DOHH2 (cell line): ENCODE measurements at regions not wholly inside any gene's neighbourhood (a gene's known extent, or its start where the extent isn't known, plus 50 kb on each side); places are given as distances from the start of the nearest gene placed in this dataset.

Experiments
- H3F3A ChIP-seq: fragments of 200-600 bp; sonication (generic), shearing (Covaris generic); 2 replicates; pipeline ENCODE4 v1.6.0; 2016; ENCODE audit warnings: antibody characterized with exemption, mild to moderate bottlenecking; ENCODE audit not compliant: control insufficient read depth, insufficient read depth
- H3K27ac ChIP-seq: fragments of 200-600 bp; sonication (generic); 2 replicates; pipeline ENCODE4 v1.5.1; 2014; ENCODE audit warnings: low read depth, mild to moderate bottlenecking, low read length, moderate library complexity
- H3K27me3 ChIP-seq: fragments of 200-600 bp; sonication (generic); 2 replicates; pipeline ENCODE4 v1.6.1; 2014; ENCODE audit warnings: mild to moderate bottlenecking, low read length, mixed read lengths; ENCODE audit not compliant: control insufficient read depth
- H3K36me3 ChIP-seq: fragments of 200-600 bp; sonication (generic); 2 replicates; pipeline ENCODE4 v1.6.1; 2014; ENCODE audit warnings: mild to moderate bottlenecking, low read length, moderate library complexity, mixed read lengths; ENCODE audit not compliant: control insufficient read depth
- H3K4me1 ChIP-seq: fragments of 200-600 bp; sonication (generic); 2 replicates; pipeline ENCODE4 v1.6.1; 2014; ENCODE audit warnings: mild to moderate bottlenecking, low read length, mixed read lengths; ENCODE audit not compliant: control insufficient read depth
- H3K4me2 ChIP-seq: fragments of 200-600 bp; sonication (generic); 2 replicates; pipeline ENCODE4 v1.6.0; 2014; ENCODE audit warnings: mild to moderate bottlenecking, low read length, moderate library complexity
- H3K4me3 ChIP-seq: fragments of 200-600 bp; sonication (generic); 2 replicates; pipeline ENCODE4 v1.5.1; 2014; ENCODE audit warnings: mild to moderate bottlenecking, low read length, mixed read lengths
- H3K79me2 ChIP-seq: fragments of 200-600 bp; sonication (generic); 2 replicates; pipeline ENCODE4 v1.6.1; 2014; ENCODE audit warnings: mild to moderate bottlenecking, low read length, mixed read lengths; ENCODE audit not compliant: control insufficient read depth
- H3K9me2 ChIP-seq: fragments of 200-600 bp; sonication (generic); replicated peaks from 2 replicates; pipeline ENCODE4 v1.6.1; 2014; ENCODE audit warnings: mild to moderate bottlenecking, low read length, mixed read lengths; ENCODE audit not compliant: control insufficient read depth
- H3K9me3 ChIP-seq: fragments of 200-600 bp; sonication (generic); 2 replicates; pipeline ENCODE4 v1.6.1; 2014; ENCODE audit warnings: antibody characterized with exemption, low read length, mixed read lengths; ENCODE audit not compliant: control insufficient read depth, insufficient read depth
- H4K20me1 ChIP-seq: fragments of 200-600 bp; sonication (generic); 2 replicates; pipeline ENCODE4 v1.6.0; 2014; ENCODE audit warnings: low read depth, mild to moderate bottlenecking, antibody characterized with exemption, low read length, moderate library complexity; ENCODE audit not compliant: control insufficient read depth, insufficient read depth
- EZH2phosphoT487 ChIP-seq: fragments of 200-600 bp; sonication (generic); IDR thresholded peaks from 2 replicates; pipeline ENCODE4 v1.6.1; 2017; ENCODE audit warnings: borderline replicate concordance, mild to moderate bottlenecking, antibody characterized with exemption, low read length, moderate library complexity, mixed read lengths
- TF ChIP-seq, protein P1 (sequence below): fragments of 200-600 bp; sonication (generic); IDR thresholded peaks from one replicate; pipeline ENCODE4 v1.5.1; 2014; ENCODE audit warnings: antibody characterized with exemption, mild to moderate bottlenecking, low read depth, low read length; ENCODE audit not compliant: poor library complexity, severe bottlenecking

DNA sequence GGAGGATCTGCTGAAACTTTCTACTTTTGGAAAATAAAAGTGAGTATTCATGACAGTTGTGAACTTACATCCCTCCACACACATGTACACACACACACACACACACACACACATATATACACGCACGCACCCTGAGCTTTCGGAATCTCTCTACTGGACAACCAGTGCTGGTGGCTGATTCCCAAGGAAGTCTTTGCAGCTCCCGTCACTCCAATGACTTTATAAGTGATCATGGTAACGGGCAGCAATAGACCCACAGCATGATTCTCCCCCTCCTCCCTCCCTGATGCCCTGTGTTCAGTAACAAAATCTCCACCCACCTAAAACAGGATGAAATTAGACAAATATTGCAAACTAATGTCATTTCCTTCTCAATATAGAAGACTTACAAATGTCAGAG, 364.9 kb downstream of the IRS1 start:
- H3K27me3 ChIP-seq, result no peaks in the 10 kb centered on the region
- H3K36me3 ChIP-seq, result no peaks in the 10 kb centered on the region
- H3K4me2 ChIP-seq, result no peak overlapping the region
- H3F3A ChIP-seq, result no peaks in the 10 kb centered on the region
- H3K79me2 ChIP-seq, result no peaks in the 10 kb centered on the region
- no peaks in the 10 kb centered on the region for H3K9me3 ChIP-seq
- H4K20me1 ChIP-seq, result no peaks in the 10 kb centered on the region
- TF ChIP-seq, protein P1, sequence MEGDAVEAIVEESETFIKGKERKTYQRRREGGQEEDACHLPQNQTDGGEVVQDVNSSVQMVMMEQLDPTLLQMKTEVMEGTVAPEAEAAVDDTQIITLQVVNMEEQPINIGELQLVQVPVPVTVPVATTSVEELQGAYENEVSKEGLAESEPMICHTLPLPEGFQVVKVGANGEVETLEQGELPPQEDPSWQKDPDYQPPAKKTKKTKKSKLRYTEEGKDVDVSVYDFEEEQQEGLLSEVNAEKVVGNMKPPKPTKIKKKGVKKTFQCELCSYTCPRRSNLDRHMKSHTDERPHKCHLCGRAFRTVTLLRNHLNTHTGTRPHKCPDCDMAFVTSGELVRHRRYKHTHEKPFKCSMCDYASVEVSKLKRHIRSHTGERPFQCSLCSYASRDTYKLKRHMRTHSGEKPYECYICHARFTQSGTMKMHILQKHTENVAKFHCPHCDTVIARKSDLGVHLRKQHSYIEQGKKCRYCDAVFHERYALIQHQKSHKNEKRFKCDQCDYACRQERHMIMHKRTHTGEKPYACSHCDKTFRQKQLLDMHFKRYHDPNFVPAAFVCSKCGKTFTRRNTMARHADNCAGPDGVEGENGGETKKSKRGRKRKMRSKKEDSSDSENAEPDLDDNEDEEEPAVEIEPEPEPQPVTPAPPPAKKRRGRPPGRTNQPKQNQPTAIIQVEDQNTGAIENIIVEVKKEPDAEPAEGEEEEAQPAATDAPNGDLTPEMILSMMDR, result no peak
- no peak for TF ChIP-seq EZH2phosphoT487
- H3K4me3 ChIP-seq, result no peak overlapping the region
- H3K27ac ChIP-seq, result no peak overlapping the region
- no peaks in the 10 kb centered on the region for H3K4me1 ChIP-seq
- H3K9me2 ChIP-seq, result no peaks in the 10 kb centered on the region

DNA sequence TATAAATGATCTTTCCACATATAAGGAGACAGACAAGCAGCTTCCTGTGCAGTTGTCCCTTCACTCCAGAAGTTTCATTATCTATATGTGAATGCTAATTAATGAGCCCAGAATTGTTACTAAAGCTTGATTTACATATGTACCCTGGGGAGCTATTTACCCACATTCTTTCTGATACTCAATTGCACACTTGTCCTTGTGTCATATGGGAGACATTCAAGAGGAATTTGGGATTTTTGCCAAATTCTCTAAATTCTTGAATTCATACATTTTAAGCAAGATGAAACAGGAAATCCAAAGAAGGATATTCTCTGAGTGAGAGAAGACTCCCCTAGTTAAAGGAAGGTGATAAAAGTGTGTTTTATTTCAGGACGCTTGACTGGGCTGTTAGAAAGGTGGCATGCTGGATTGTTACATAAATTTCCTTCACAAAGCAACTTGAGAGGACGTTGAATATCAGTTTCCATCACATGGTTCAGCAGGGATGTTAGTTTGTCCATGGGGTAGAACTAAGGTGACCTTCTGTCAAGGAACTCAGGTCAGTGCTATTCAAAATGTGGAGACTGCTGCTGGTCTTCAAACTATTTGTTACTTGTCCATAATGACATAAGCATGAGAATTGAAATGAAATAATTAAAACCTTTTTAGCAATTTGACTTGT, 368.2 kb downstream of the IRS1 start:
- Histone ChIP-seq H4K20me1 (no peaks in the 10 kb centered on the region), H3F3A (no peaks in the 10 kb centered on the region), H3K9me2 (no peaks in the 10 kb centered on the region), H3K4me2 (no peak overlapping the region), H3K27ac (no peak overlapping the region), H3K9me3 (no peaks in the 10 kb centered on the region), H3K4me3 (no peak overlapping the region), H3K27me3 (no peaks in the 10 kb centered on the region), H3K79me2 (no peaks in the 10 kb centered on the region), H3K4me1 (no peaks in the 10 kb centered on the region), H3K36me3 (no peaks in the 10 kb centered on the region)
- TF ChIP-seq EZH2phosphoT487, result no peak
- TF ChIP-seq, protein P1, result no peak

- Histone ChIP-seq H3K4me3 (no peak overlapping the region), H4K20me1 (no peaks in the 10 kb centered on the region), H3F3A (no peaks in the 10 kb centered on the region), H3K9me3 (no peaks in the 10 kb centered on the region), H3K79me2 (no peaks in the 10 kb centered on the region), H3K4me2 (no peak overlapping the region), H3K27ac (no peak overlapping the region), H3K9me2 (no peaks in the 10 kb centered on the region), H3K4me1 (no peaks in the 10 kb centered on the region), H3K36me3 (no peaks in the 10 kb centered on the region), H3K27me3 (no peaks in the 10 kb centered on the region)
- TF ChIP-seq, protein P1, result no peak
- no peak for TF ChIP-seq EZH2phosphoT487
Measured at GRCh38 chr2:226429476-226429875, 370.1 kb downstream of the IRS1 start.
